ENCODE measurements at regions not wholly inside any gene's neighbourhood (a gene's known extent, or its start where the extent isn't known, plus 50 kb on each side); places are given as distances from the start of the nearest gene placed in this dataset.

- H3K4me2 ChIP-seq (ENCODE audit: insufficient read depth, low read length): no peak overlapping the region
- no peak overlapping the region for H2AFZ ChIP-seq (ENCODE audit: low read depth, low read length)
- TF ChIP-seq POLR2A (IDR thresholded peaks at IDR 0.05; ENCODE audit: low read depth, low read length): no peak
- no peak for TF ChIP-seq MYC (IDR thresholded peaks at IDR 0.05; ENCODE audit: low read depth, low read length)
- TF ChIP-seq GATA2 (IDR thresholded peaks at IDR 0.05; ENCODE audit: insufficient read depth, insufficient read length, low read depth, low read length): no peak
- no peak for TF ChIP-seq POLR2AphosphoS5 (IDR thresholded peaks at IDR 0.05; ENCODE audit: insufficient read depth, low read depth, low read length)
- no peak for TF ChIP-seq FOS (IDR thresholded peaks at IDR 0.05; ENCODE audit: borderline replicate concordance, insufficient read depth, low read length)
- no peak for TF ChIP-seq EZH2 (IDR thresholded peaks at IDR 0.05; ENCODE audit: borderline replicate concordance, low read depth, low read length, severe bottlenecking)
- no peak for TF ChIP-seq MAX (IDR thresholded peaks at IDR 0.05; ENCODE audit: insufficient read depth, insufficient read length)
- TF ChIP-seq JUN (IDR thresholded peaks at IDR 0.05; ENCODE audit: borderline replicate concordance, insufficient read depth, insufficient read length, low read depth): no peak
- TF ChIP-seq CTCF (IDR thresholded peaks at IDR 0.05; ENCODE audit: extremely low read depth in 1 of 2, insufficient read depth in 1 of 2, low read depth in 1 of 2, low read length in 2 of 2): no peak
- H3K9me3 ChIP-seq (replicated peaks; ENCODE audit: control insufficient read depth, insufficient read depth, low read length): no peaks in the 10 kb centered on the region
- H3K9ac ChIP-seq (replicated peaks; ENCODE audit: extremely low read depth, insufficient read depth, low read length): no peak overlapping the region
- CTCF ChIA-PET: no interaction called here
- POLR2A ChIA-PET: no interaction called here
- intact Hi-C loops (cut with micrococcal nuclease): no loop called here
- no peaks in the 10 kb centered on the region for H4K20me1 ChIP-seq (replicated peaks; ENCODE audit: control insufficient read depth, extremely low read depth, insufficient read depth, low read length)
- H3K79me2 ChIP-seq (ENCODE audit: control insufficient read depth, insufficient read depth, low read length): no peaks in the 10 kb centered on the region
- H3K9me1 ChIP-seq (replicated peaks; ENCODE audit: control insufficient read depth, extremely low read depth, insufficient read depth, low read length): no peaks in the 10 kb centered on the region
- no peaks in the 10 kb centered on the region for H3K4me1 ChIP-seq (ENCODE audit: control insufficient read depth, extremely low read depth, insufficient read depth, low read length)
- H3K4me3 ChIP-seq (replicated peaks in 1 of 3; ENCODE audit: insufficient read depth in 1 of 3, low read depth in 1 of 3, low read length in 3 of 3): no peak overlapping the region
- no TSS peak for BruUV-seq (replicated peaks)
- dilution Hi-C loops (cut with MboI; ENCODE audit: extremely low pct_ligation_motif_present, low sequenced_read_pairs): no loop called here
- FAIRE-seq: no peak
- no peaks in the 10 kb centered on the region for H3K36me3 ChIP-seq (ENCODE audit: control insufficient read depth in 2 of 2, extremely low read depth in 1 of 2, insufficient read depth in 2 of 2, low read length in 2 of 2)
- no peaks in the 10 kb centered on the region for H3K27me3 ChIP-seq (ENCODE audit: control insufficient read depth in 2 of 2, insufficient read depth in 2 of 2, low read length in 2 of 2)
- DNase-seq (ENCODE audit: low read depth, low spot score): no peak
- H3K27ac ChIP-seq (ENCODE audit: insufficient read depth, low read depth, low read length): no peak overlapping the region
These were observed 225.0 kb upstream of the SALL1 start for GRCh38 chr16:51376080-51376479.

All from endothelial cell of umbilical vein (primary cell).